Gastrocnemius medialis (tissue), 4 donors: ENCODE measurements at regions not wholly inside any gene's neighbourhood (a gene's known extent, or its start where the extent isn't known, plus 50 kb on each side); places are given as distances from the start of the nearest gene placed in this dataset.

Experiments
- ATAC-seq, 2 donors: fragments of 150-250 bp; one replicate each; pipeline ENCODE4 v1.9.1; 2016
- DNase-seq, 2 donors: peaks; one replicate each; pipeline ENCODE4 v3.0.0-alpha.2; 2019
- H3K27ac ChIP-seq, 4 donors: fragments of 200-600 bp; sonication (generic); 1 replicate in 1 of 4; 2 replicates in 3 of 4; pipeline ENCODE4 v1.5.1; 2016 to 2018; ENCODE audit warnings: mild to moderate bottlenecking in 2 of 4, moderate library complexity in 1 of 4
- H3K27me3 ChIP-seq, 3 donors: fragments of 200-600 bp; sonication (generic) in 2 of 3; 1 replicate in 1 of 3; 2 replicates in 2 of 3; pipeline versions ENCODE4 v1.5.1 to v1.6.0; 2016 to 2019; ENCODE audit warnings: mild to moderate bottlenecking in 1 of 3, moderate library complexity in 1 of 3
- H3K36me3 ChIP-seq, 2 donors: fragments of 200-600 bp; sonication (generic) in 1 of 2; one replicate each; pipeline ENCODE4 v1.5.1; 2017 to 2018
- H3K4me1 ChIP-seq, 2 donors: fragments of 200-600 bp; sonication (generic) in 1 of 2; one replicate each; pipeline ENCODE4 v1.5.1; 2016 to 2017; ENCODE audit warnings: mild to moderate bottlenecking in 2 of 2
- H3K4me3 ChIP-seq, 4 donors: fragments of 200-600 bp; sonication (generic) in 3 of 4; 1 replicate in 1 of 4; 2 replicates in 3 of 4; pipeline ENCODE4 v1.5.1; 2016 to 2019; ENCODE audit warnings: mild to moderate bottlenecking in 2 of 4
- H3K9me3 ChIP-seq, 3 donors: fragments of 200-600 bp; sonication (generic) in 2 of 3; 1 replicate in 1 of 3; 2 replicates in 2 of 3; pipeline ENCODE4 v1.5.1; 2016 to 2019
- CTCF ChIP-seq, 5 experiments: fragments of 450-650 bp in 3 of 5; fragments of 200-600 bp in 2 of 5; sonication (generic) in 2 of 5; IDR thresholded peaks in 4 of 5; conservative IDR thresholded peaks in 1 of 5; 1 replicate in 4 of 5; 2 replicates in 1 of 5; pipeline ENCODE4 v1.5.1; 2016 to 2019; ENCODE audit warnings: antibody characterized with exemption in 5 of 5, mild to moderate bottlenecking in 3 of 5, moderate library complexity in 3 of 5
- POLR2A ChIP-seq, 2 donors: fragments of 450-650 bp; IDR thresholded peaks; one replicate each; pipeline ENCODE4 v1.6.1; 2017; ENCODE audit warnings: antibody characterized with exemption in 2 of 2, mild to moderate bottlenecking in 2 of 2, moderate library complexity in 2 of 2
- in situ Hi-C, 4 donors: fragments of 200-750 bp; cut with MboI; loops; one replicate each; pipeline versions ENCODE4 v1.15.0 to v1.8.0; 2017; ENCODE audit warnings: low sequenced_read_pairs in 4 of 4
- intact Hi-C: fragments of 100-400 bp; cut with DNase I; formaldehyde crosslinking; loops from one replicate; pipeline ENCODE4 v1.15.1; 2023; ENCODE audit warnings: low total_unique reads

- Histone ChIP-seq H3K9me3 (no peaks in the 10 kb centered on the region), H3K4me3 (no peak overlapping the region), H3K36me3 (no peaks in the 10 kb centered on the region), H3K4me1 (peaks cover 0 to 12% of the 10 kb centered on the region in 2 donors), H3K27ac (no peak overlapping the region), H3K27me3 (peaks cover 0 to 4% (median 0%) of the 10 kb centered on the region in 3 donors)
- in situ Hi-C loops = no loop called here
- intact Hi-C loops = no loop called here
- DNase-seq = no peak
- ATAC-seq = no peak
- TF ChIP-seq POLR2A (IDR thresholded peaks at IDR 0.05) = no peak
- no peak for TF ChIP-seq CTCF (IDR thresholded peaks at IDR 0.05 in 4 of 5, conservative IDR thresholded peaks at IDR 0.05 in 1 of 5)
These were observed 183.2 kb upstream of the SIX2 start for GRCh38 chr2:45192481-45192880.

GRCh38 chr2:45191976-45192375 lies 182.7 kb upstream of the SIX2 start:
- ATAC-seq = peak; percentile 47 to 59
- peaks cover 0 to 12% of the 10 kb centered on the region in 2 donors for H3K4me1 ChIP-seq
- H3K4me3 ChIP-seq = no peak overlapping the region

GRCh38 chr2:45191146-45191863 lies 182.1 kb upstream of the SIX2 start:
- intact Hi-C loops = no loop called here
- Histone ChIP-seq H3K27me3 (peaks cover 0 to 4% (median 0%) of the 10 kb centered on the region in 3 donors), H3K4me3 (no peak overlapping the region), H3K9me3 (no peaks in the 10 kb centered on the region), H3K36me3 (no peaks in the 10 kb centered on the region), H3K4me1 (peaks cover 0 to 12% of the 10 kb centered on the region in 2 donors), H3K27ac (no peak overlapping the region)
- DNase-seq (no peak), ATAC-seq (peak in 1 of 2 donors; percentile 61)
- TF ChIP-seq CTCF (IDR thresholded peaks at IDR 0.05 in 4 of 5, conservative IDR thresholded peaks at IDR 0.05 in 1 of 5) (no peak), POLR2A (IDR thresholded peaks at IDR 0.05) (no peak)
- in situ Hi-C loops = no loop called here

More at GRCh38 chr2:45191976-45192375, 182.7 kb upstream of the SIX2 start:
- in situ Hi-C loops (no loop called here), intact Hi-C loops (no loop called here)
- Histone ChIP-seq H3K27ac (no peak overlapping the region), H3K9me3 (no peaks in the 10 kb centered on the region), H3K36me3 (no peaks in the 10 kb centered on the region), H3K27me3 (peaks cover 0 to 4% (median 0%) of the 10 kb centered on the region in 3 donors)
- no peak for DNase-seq
- TF ChIP-seq CTCF (IDR thresholded peaks at IDR 0.05 in 4 of 5, conservative IDR thresholded peaks at IDR 0.05 in 1 of 5) = no peak
- TF ChIP-seq POLR2A (IDR thresholded peaks at IDR 0.05) = no peak

GRCh38 chr2:45190481-45190942 lies 181.3 kb upstream of the SIX2 start:
- TF ChIP-seq CTCF (IDR thresholded peaks at IDR 0.05 in 4 of 5, conservative IDR thresholded peaks at IDR 0.05 in 1 of 5) (no peak), POLR2A (IDR thresholded peaks at IDR 0.05) (no peak)
- DNase-seq (no peak), ATAC-seq (peak; percentile 64 to 67)
- peaks cover 0 to 4% (median 0%) of the 10 kb centered on the region in 3 donors for H3K27me3 ChIP-seq
- H3K36me3 ChIP-seq = no peaks in the 10 kb centered on the region
- peaks cover 0 to 12% of the 10 kb centered on the region in 2 donors for H3K4me1 ChIP-seq
- H3K27ac ChIP-seq = no peak overlapping the region
- no peak overlapping the region for H3K4me3 ChIP-seq
- intact Hi-C loops = no loop called here
- no peaks in the 10 kb centered on the region for H3K9me3 ChIP-seq
- in situ Hi-C loops = no loop called here
